ENCODE measurements at regions not wholly inside any gene's neighbourhood (a gene's known extent, or its start where the extent isn't known, plus 50 kb on each side); places are given as distances from the start of the nearest gene placed in this dataset.

GRCh38 chr3:56886314-56886713, 84.6 kb upstream of the ARHGEF3 start:
- DNase-seq, result peak; percentile 48
- H3K27ac ChIP-seq (ENCODE audit: low read length), result peak overlapping the region; percentile 73
- no CpG with 5 or more reads among the region's 6 CpGs for WGBS (ENCODE audit: insufficient coverage)

DNA sequence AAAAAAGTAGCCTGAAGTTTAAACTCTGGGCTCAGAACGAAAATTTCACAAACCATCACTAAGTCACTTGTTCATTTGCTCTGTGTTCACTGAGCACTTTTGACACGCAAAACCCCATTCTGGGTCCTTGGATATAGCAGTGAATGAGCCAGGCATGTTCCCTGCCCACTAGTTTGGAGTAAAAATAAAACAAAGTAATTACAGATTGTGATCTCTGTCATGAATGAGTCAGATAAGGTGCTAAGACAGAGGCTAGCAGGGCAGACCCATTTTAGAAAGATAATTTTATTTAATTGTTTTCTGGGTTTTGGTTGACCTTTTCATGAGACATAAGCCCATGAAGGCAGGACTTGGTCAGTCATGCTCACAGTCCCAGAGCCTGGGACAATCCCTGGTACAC, 84.1 kb upstream of the ARHGEF3 start:
- peaks cover 3% of the 10 kb centered on the region for H3K36me3 ChIP-seq (ENCODE audit: control insufficient read depth, insufficient read depth, low read length)
- WGBS (ENCODE audit: insufficient coverage), result 80% methylated on average over 1 of the region's 2 CpGs
- peak overlapping the region; percentile 73 for H3K27ac ChIP-seq (ENCODE audit: low read length)
- no peak for DNase-seq
- peaks cover 32% of the 10 kb centered on the region for H3K4me1 ChIP-seq (ENCODE audit: control insufficient read depth, insufficient read depth, low read length)
- no peaks in the 10 kb centered on the region for H3K27me3 ChIP-seq (ENCODE audit: control insufficient read depth, insufficient read depth, low read length)
- no peak overlapping the region for H3K4me3 ChIP-seq (ENCODE audit: low read length)
- H3K9me3 ChIP-seq (replicated peaks; ENCODE audit: control insufficient read depth, low read depth, low read length), result no peaks in the 10 kb centered on the region

More at GRCh38 chr3:56886314-56886713, 84.6 kb upstream of the ARHGEF3 start:
- no peaks in the 10 kb centered on the region for H3K27me3 ChIP-seq (ENCODE audit: control insufficient read depth, insufficient read depth, low read length)
- no peak overlapping the region for H3K4me3 ChIP-seq (ENCODE audit: low read length)
- H3K36me3 ChIP-seq (ENCODE audit: control insufficient read depth, insufficient read depth, low read length), result peaks cover under 1% of the 10 kb centered on the region
- H3K9me3 ChIP-seq (replicated peaks; ENCODE audit: control insufficient read depth, low read depth, low read length), result no peaks in the 10 kb centered on the region
- peaks cover 32% of the 10 kb centered on the region for H3K4me1 ChIP-seq (ENCODE audit: control insufficient read depth, insufficient read depth, low read length)

- Histone ChIP-seq H3K4me3 (ENCODE audit: low read length) (no peak overlapping the region), H3K9me3 (replicated peaks; ENCODE audit: control insufficient read depth, low read depth, low read length) (no peaks in the 10 kb centered on the region), H3K36me3 (ENCODE audit: control insufficient read depth, insufficient read depth, low read length) (peaks cover 3% of the 10 kb centered on the region), H3K4me1 (ENCODE audit: control insufficient read depth, insufficient read depth, low read length) (peaks cover 32% of the 10 kb centered on the region), H3K27me3 (ENCODE audit: control insufficient read depth, insufficient read depth, low read length) (no peaks in the 10 kb centered on the region), H3K27ac (ENCODE audit: low read length) (peak overlapping the region; percentile 73)
- DNase-seq, result peak; percentile 81
These were observed 83.7 kb upstream of the ARHGEF3 start for GRCh38 chr3:56885453-56885852.

- Histone ChIP-seq H3K27ac (ENCODE audit: low read length) (no peak overlapping the region), H3K4me3 (ENCODE audit: low read length) (no peak overlapping the region), H3K4me1 (ENCODE audit: control insufficient read depth, insufficient read depth, low read length) (peaks cover 32% of the 10 kb centered on the region), H3K36me3 (ENCODE audit: control insufficient read depth, insufficient read depth, low read length) (peaks cover 3% of the 10 kb centered on the region), H3K27me3 (ENCODE audit: control insufficient read depth, insufficient read depth, low read length) (no peaks in the 10 kb centered on the region), H3K9me3 (replicated peaks; ENCODE audit: control insufficient read depth, low read depth, low read length) (no peaks in the 10 kb centered on the region)
- DNase-seq, result no peak
- WGBS (ENCODE audit: insufficient coverage), result 81% methylated on average over 3 of the region's 7 CpGs
These were observed 82.6 kb upstream of the ARHGEF3 start for GRCh38 chr3:56884387-56884786.

GRCh38 chr3:56883828-56884227, 82.1 kb upstream of the ARHGEF3 start:
- Histone ChIP-seq H3K4me3 (ENCODE audit: low read length) (no peak overlapping the region), H3K27me3 (ENCODE audit: control insufficient read depth, insufficient read depth, low read length) (no peaks in the 10 kb centered on the region), H3K4me1 (ENCODE audit: control insufficient read depth, insufficient read depth, low read length) (peaks cover 34% of the 10 kb centered on the region), H3K9me3 (replicated peaks; ENCODE audit: control insufficient read depth, low read depth, low read length) (no peaks in the 10 kb centered on the region), H3K36me3 (ENCODE audit: control insufficient read depth, insufficient read depth, low read length) (peaks cover 3% of the 10 kb centered on the region), H3K27ac (ENCODE audit: low read length) (no peak overlapping the region)
- no peak for DNase-seq

DNA sequence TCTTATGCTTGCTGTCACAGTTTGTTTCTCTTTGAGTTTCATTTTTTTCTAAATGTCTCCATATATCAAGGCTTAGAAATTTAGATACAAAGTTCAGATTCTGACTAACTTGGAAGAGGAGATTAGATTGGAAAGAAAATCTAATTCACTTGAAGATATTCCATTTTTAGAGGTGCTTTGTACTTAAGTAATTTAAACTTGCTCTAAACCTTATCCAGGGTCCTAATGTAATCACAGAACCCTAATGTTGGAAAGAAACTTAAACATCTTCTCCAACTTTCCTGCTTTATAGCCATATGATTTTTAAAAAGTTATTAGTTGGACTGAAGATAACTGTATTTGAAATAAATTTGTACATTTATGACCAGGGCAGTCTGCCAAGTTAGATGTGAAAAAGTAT, 81.1 kb upstream of the ARHGEF3 start:
- peak; percentile 60 for DNase-seq
- peaks cover 3% of the 10 kb centered on the region for H3K36me3 ChIP-seq (ENCODE audit: control insufficient read depth, insufficient read depth, low read length)
- H3K27me3 ChIP-seq (ENCODE audit: control insufficient read depth, insufficient read depth, low read length), result no peaks in the 10 kb centered on the region

GRCh38 chr3:56881841-56882240, 80.1 kb upstream of the ARHGEF3 start:
- 60% methylated on average over 1 of the region's 2 CpGs for WGBS (ENCODE audit: insufficient coverage)
- no peak overlapping the region for H3K27ac ChIP-seq (ENCODE audit: low read length)
- no peak overlapping the region for H3K4me3 ChIP-seq (ENCODE audit: low read length)
- H3K9me3 ChIP-seq (replicated peaks; ENCODE audit: control insufficient read depth, low read depth, low read length), result no peaks in the 10 kb centered on the region
- peaks cover 40% of the 10 kb centered on the region for H3K4me1 ChIP-seq (ENCODE audit: control insufficient read depth, insufficient read depth, low read length)
- H3K27me3 ChIP-seq (ENCODE audit: control insufficient read depth, insufficient read depth, low read length), result no peaks in the 10 kb centered on the region
- peak; percentile 68 for DNase-seq
- peaks cover 3% of the 10 kb centered on the region for H3K36me3 ChIP-seq (ENCODE audit: control insufficient read depth, insufficient read depth, low read length)

More for the DNA sequence above, 81.1 kb upstream of the ARHGEF3 start:
- H3K9me3 ChIP-seq (replicated peaks; ENCODE audit: control insufficient read depth, low read depth, low read length), result no peaks in the 10 kb centered on the region
- H3K4me1 ChIP-seq (ENCODE audit: control insufficient read depth, insufficient read depth, low read length), result peaks cover 43% of the 10 kb centered on the region
- H3K27ac ChIP-seq (ENCODE audit: low read length), result no peak overlapping the region
- no peak overlapping the region for H3K4me3 ChIP-seq (ENCODE audit: low read length)

DNA sequence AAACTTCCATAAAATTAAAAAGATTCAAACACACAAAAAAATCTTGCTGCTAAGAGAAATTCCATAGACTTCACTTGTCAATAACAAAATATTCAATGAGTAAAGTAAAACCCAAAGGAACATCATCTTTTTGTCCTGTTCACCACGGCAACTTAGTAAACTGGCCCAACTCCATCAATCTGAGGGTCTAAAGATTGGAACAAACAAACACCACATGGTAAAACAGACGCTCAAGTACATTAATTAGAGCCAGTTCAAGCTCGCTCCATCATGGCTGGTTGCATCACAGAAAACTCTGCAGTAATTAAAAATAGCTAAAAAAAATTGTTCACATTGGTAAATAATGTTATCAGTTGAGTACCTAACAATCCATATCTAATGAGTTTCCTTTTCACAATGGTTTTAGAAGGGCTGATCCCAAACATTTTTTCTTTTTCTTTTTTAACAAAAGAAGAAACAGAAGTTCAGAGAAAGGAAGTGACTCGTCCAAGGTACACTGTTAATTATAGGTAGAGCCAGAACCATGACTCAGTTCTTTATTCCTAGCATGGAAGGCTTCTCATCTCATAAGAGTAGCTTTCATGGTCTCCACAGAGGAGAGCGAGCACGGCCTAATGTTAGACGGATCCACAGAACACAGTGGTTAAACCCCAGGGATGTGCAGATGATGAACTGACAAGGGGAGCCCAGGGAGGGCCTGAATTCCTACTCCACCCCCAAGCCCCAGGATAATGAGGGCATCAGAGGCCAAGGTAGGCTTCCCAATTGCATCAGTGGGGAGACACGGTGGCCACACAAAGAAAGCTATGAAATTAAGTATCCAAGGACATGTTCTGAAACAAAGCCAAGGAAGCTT, 79.2 kb upstream of the ARHGEF3 start:
- Histone ChIP-seq H3K4me1 (ENCODE audit: control insufficient read depth, insufficient read depth, low read length) (peaks cover 32% of the 10 kb centered on the region), H3K36me3 (ENCODE audit: control insufficient read depth, insufficient read depth, low read length) (peaks cover 3% of the 10 kb centered on the region), H3K9me3 (replicated peaks; ENCODE audit: control insufficient read depth, low read depth, low read length) (no peaks in the 10 kb centered on the region), H3K4me3 (ENCODE audit: low read length) (no peak overlapping the region), H3K27ac (ENCODE audit: low read length) (no peak overlapping the region), H3K27me3 (ENCODE audit: control insufficient read depth, insufficient read depth, low read length) (no peaks in the 10 kb centered on the region)
- peak; percentile 27 for DNase-seq
- WGBS (ENCODE audit: insufficient coverage), result 70% methylated on average over 2 of the region's 8 CpGs

DNA sequence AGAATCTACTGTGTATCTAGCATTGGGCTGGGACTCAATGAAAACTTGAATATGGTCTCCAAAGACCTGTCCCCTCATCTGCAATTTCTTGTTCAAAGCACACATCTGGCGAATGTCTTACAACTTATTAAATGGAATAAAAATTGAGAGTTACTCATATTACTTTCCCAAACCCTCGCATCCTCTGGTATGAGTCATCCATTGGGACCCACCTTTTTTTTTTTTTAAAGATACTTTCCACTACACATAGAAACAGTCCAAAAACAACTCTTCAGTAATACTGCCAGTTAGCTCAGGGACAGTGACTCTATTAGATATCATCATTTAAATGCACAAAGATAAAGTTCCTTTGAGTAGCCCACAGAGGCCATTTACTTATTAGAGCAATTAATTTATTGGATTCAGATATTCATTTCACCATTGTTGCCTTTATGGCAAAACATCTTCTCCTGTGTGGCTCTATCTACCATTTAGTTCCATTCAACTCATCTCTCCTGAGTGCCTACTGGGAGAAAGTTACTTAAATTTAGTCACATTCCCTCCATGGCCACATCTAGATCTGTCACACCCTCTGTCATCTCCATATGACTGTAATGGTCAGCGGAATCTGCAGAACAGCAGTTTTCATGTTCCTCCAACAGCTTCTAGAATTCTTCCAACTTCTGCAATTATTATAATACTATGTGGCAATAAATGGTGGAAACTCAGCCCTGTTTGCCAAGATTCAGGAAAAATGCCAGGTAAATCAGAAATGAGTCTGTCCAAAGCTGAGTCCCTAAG, 77.9 kb upstream of the ARHGEF3 start:
- Histone ChIP-seq H3K36me3 (ENCODE audit: control insufficient read depth, insufficient read depth, low read length) (peaks cover 3% of the 10 kb centered on the region), H3K27ac (ENCODE audit: low read length) (peak overlapping the region; percentile 87), H3K4me3 (ENCODE audit: low read length) (no peak overlapping the region), H3K9me3 (replicated peaks; ENCODE audit: control insufficient read depth, low read depth, low read length) (no peaks in the 10 kb centered on the region), H3K4me1 (ENCODE audit: control insufficient read depth, insufficient read depth, low read length) (peaks cover 21% of the 10 kb centered on the region), H3K27me3 (ENCODE audit: control insufficient read depth, insufficient read depth, low read length) (no peaks in the 10 kb centered on the region)
- peak; percentile 92 for DNase-seq
- 0% methylated on average over 1 of the region's 3 CpGs for WGBS (ENCODE audit: insufficient coverage)

GRCh38 chr3:56878074-56878473, 76.3 kb upstream of the ARHGEF3 start:
- DNase-seq, result peak; percentile 77
- peaks cover 18% of the 10 kb centered on the region for H3K4me1 ChIP-seq (ENCODE audit: control insufficient read depth, insufficient read depth, low read length)
- H3K4me3 ChIP-seq (ENCODE audit: low read length), result no peak overlapping the region
- no peaks in the 10 kb centered on the region for H3K27me3 ChIP-seq (ENCODE audit: control insufficient read depth, insufficient read depth, low read length)
- no peaks in the 10 kb centered on the region for H3K9me3 ChIP-seq (replicated peaks; ENCODE audit: control insufficient read depth, low read depth, low read length)
- no CpG with 5 or more reads among the region's 8 CpGs for WGBS (ENCODE audit: insufficient coverage)
- H3K36me3 ChIP-seq (ENCODE audit: control insufficient read depth, insufficient read depth, low read length), result peaks cover 3% of the 10 kb centered on the region
- H3K27ac ChIP-seq (ENCODE audit: low read length), result peak overlapping the region; percentile 87
